Cardiac muscle cell (in vitro differentiated cells and primary cell): ENCODE measurements at regions not wholly inside any gene's neighbourhood (a gene's known extent, or its start where the extent isn't known, plus 50 kb on each side); places are given as distances from the start of the nearest gene placed in this dataset.

Experiments
- DNase-seq, 2 donors: peaks; one replicate each; pipeline versions ENCODE4 v3.0.0 to v3.0.0-alpha.2; 2010 to 2017; ENCODE audit warnings: low read depth in 1 of 2, low spot score in 1 of 2
- H3K27ac ChIP-seq: fragments of 200-600 bp; sonication (generic); 2 replicates; pipeline ENCODE4 v1.5.1; 2016
- H3K27me3 ChIP-seq: fragments of 200-600 bp; sonication (generic); 2 replicates; pipeline ENCODE4 v1.6.0; 2016; ENCODE audit warnings: control low read depth
- H3K36me3 ChIP-seq: fragments of 200-600 bp; sonication (generic); 2 replicates; pipeline ENCODE4 v1.5.1; 2016; ENCODE audit warnings: control low read depth
- H3K4me1 ChIP-seq: fragments of 200-600 bp; sonication (generic); 2 replicates; pipeline ENCODE4 v1.8.1; 2017; ENCODE audit warnings: low read depth, mild to moderate bottlenecking, mixed run types
- H3K4me3 ChIP-seq: fragments of 200-600 bp; sonication (generic); 2 replicates; pipeline ENCODE4 v1.5.1; 2016; ENCODE audit warnings: mild to moderate bottlenecking
- H3K9me3 ChIP-seq: fragments of 200-600 bp; sonication (generic); 2 replicates; pipeline ENCODE4 v1.5.1; 2017; ENCODE audit warnings: low read depth, mild to moderate bottlenecking, control low read depth
- CTCF ChIP-seq: IDR thresholded peaks from 2 replicates; pipeline ENCODE4 v1.5.1; 2012; ENCODE audit warnings: low read depth, mild to moderate bottlenecking, low read length

GRCh38 chr6:50978380-50979170 lies 159.9 kb downstream of the TFAP2B start:
- no peak for TF ChIP-seq CTCF
- Histone ChIP-seq H3K4me3 (no peak overlapping the region), H3K27ac (no peak overlapping the region), H3K4me1 (no peaks in the 10 kb centered on the region), H3K27me3 (peaks cover 43% of the 10 kb centered on the region), H3K36me3 (no peaks in the 10 kb centered on the region), H3K9me3 (no peaks in the 10 kb centered on the region)
- no peak for DNase-seq

GRCh38 chr6:50979171-50979525 lies 160.5 kb downstream of the TFAP2B start:
- no peak for DNase-seq
- H3K9me3 ChIP-seq: no peaks in the 10 kb centered on the region
- no peak for TF ChIP-seq CTCF
- no peaks in the 10 kb centered on the region for H3K4me1 ChIP-seq
- no peak overlapping the region for H3K27ac ChIP-seq
- H3K36me3 ChIP-seq: no peaks in the 10 kb centered on the region
- no peak overlapping the region for H3K4me3 ChIP-seq
- H3K27me3 ChIP-seq: peaks cover 43% of the 10 kb centered on the region

- no peaks in the 10 kb centered on the region for H3K36me3 ChIP-seq
- no peak for DNase-seq
- no peak overlapping the region for H3K27ac ChIP-seq
- no peak for TF ChIP-seq CTCF
- no peaks in the 10 kb centered on the region for H3K4me1 ChIP-seq
- H3K4me3 ChIP-seq: no peak overlapping the region
- H3K9me3 ChIP-seq: no peaks in the 10 kb centered on the region
- peaks cover 33% of the 10 kb centered on the region for H3K27me3 ChIP-seq
Measured at GRCh38 chr6:50984135-50984534, 165.5 kb downstream of the TFAP2B start.

GRCh38 chr6:50986319-50986718 lies 167.6 kb downstream of the TFAP2B start:
- Histone ChIP-seq H3K4me3 (no peak overlapping the region), H3K27ac (no peak overlapping the region), H3K27me3 (peaks cover 19% of the 10 kb centered on the region), H3K9me3 (no peaks in the 10 kb centered on the region), H3K4me1 (no peaks in the 10 kb centered on the region), H3K36me3 (no peaks in the 10 kb centered on the region)
- TF ChIP-seq CTCF: no peak
- no peak for DNase-seq

- no peak for TF ChIP-seq CTCF
- Histone ChIP-seq H3K27ac (no peak overlapping the region), H3K4me1 (no peaks in the 10 kb centered on the region), H3K36me3 (no peaks in the 10 kb centered on the region), H3K9me3 (no peaks in the 10 kb centered on the region), H3K4me3 (no peak overlapping the region), H3K27me3 (peaks cover 12% of the 10 kb centered on the region)
- DNase-seq: no peak
Measured at GRCh38 chr6:50989123-50989522, 170.5 kb downstream of the TFAP2B start.
